ENCODE measurements at regions not wholly inside any gene's neighbourhood (a gene's known extent, or its start where the extent isn't known, plus 50 kb on each side); places are given as distances from the start of the nearest gene placed in this dataset.

- TF ChIP-seq, protein P1, sequence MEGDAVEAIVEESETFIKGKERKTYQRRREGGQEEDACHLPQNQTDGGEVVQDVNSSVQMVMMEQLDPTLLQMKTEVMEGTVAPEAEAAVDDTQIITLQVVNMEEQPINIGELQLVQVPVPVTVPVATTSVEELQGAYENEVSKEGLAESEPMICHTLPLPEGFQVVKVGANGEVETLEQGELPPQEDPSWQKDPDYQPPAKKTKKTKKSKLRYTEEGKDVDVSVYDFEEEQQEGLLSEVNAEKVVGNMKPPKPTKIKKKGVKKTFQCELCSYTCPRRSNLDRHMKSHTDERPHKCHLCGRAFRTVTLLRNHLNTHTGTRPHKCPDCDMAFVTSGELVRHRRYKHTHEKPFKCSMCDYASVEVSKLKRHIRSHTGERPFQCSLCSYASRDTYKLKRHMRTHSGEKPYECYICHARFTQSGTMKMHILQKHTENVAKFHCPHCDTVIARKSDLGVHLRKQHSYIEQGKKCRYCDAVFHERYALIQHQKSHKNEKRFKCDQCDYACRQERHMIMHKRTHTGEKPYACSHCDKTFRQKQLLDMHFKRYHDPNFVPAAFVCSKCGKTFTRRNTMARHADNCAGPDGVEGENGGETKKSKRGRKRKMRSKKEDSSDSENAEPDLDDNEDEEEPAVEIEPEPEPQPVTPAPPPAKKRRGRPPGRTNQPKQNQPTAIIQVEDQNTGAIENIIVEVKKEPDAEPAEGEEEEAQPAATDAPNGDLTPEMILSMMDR (IDR thresholded peaks at IDR 0.05), result no peak
- TF ChIP-seq POLR2AphosphoS5 (IDR thresholded peaks at IDR 0.05) (no peak), POLR2A (IDR thresholded peaks at IDR 0.05; ENCODE audit: low read depth) (no peak)
Measured at GRCh38 chr13:106660746-106661625, 93.0 kb upstream of the ARGLU1 start.
